ENCODE measurements at regions not wholly inside any gene's neighbourhood (a gene's known extent, or its start where the extent isn't known, plus 50 kb on each side); places are given as distances from the start of the nearest gene placed in this dataset.

- TF ChIP-seq CTCF (IDR thresholded peaks at IDR 0.05), result no peak
- TF ChIP-seq POLR2A (IDR thresholded peaks at IDR 0.05), result no peak
Observed at GRCh38 chr13:44769686-44770085, 193.6 kb upstream of the TSC22D1 start.

Data from testis (tissue), 2 donors.